OCI-LY7 (cell line): ENCODE measurements at regions not wholly inside any gene's neighbourhood (a gene's known extent, or its start where the extent isn't known, plus 50 kb on each side); places are given as distances from the start of the nearest gene placed in this dataset.

Experiments
- BruUV-seq: library from RNA; stranded (reverse); fragments of 400-500 nt; replicated peaks from 2 replicates; lab custom pipeline; 2021; lab: Mats Ljungman, UMichigan
- CTCF ChIA-PET: fragments of 300-600 bp; sonication (Branson Sonifier 250); formaldehyde crosslinking; loops from one replicate; lab custom pipeline; 2022; ENCODE audit warnings: antibody characterized with exemption; ENCODE audit not compliant: unreplicated experiment; lab: Charles Lee
- POLR2A ChIA-PET: fragments of 300-600 bp; sonication (Branson Sonifier 250); formaldehyde crosslinking; loops from one replicate; lab custom pipeline; 2022; ENCODE audit warnings: antibody characterized with exemption; lab: Charles Lee
- DNase-seq: peaks from one replicate; pipeline ENCODE4 v3.0.0-alpha.2; 2015; ENCODE audit warnings: low spot score
- H2AFZ ChIP-seq: fragments of 200-600 bp; sonication (generic), shearing (Covaris generic); 2 replicates; pipeline ENCODE4 v1.6.1; 2014; ENCODE audit warnings: mild to moderate bottlenecking, antibody characterized with exemption, low read length, moderate library complexity
- H3K27ac ChIP-seq: fragments of 200-600 bp; sonication (generic); 2 replicates; pipeline ENCODE4 v1.5.1; 2014; ENCODE audit warnings: mixed run types, low read depth, mild to moderate bottlenecking, moderate library complexity, low read length, inconsistent platforms; ENCODE audit not compliant: poor library complexity, severe bottlenecking
- H3K36me3 ChIP-seq: fragments of 200-600 bp; sonication (generic); 2 replicates; pipeline ENCODE4 v1.6.1; 2014; ENCODE audit warnings: mild to moderate bottlenecking, antibody characterized with exemption, low read length, moderate library complexity, mixed read lengths; ENCODE audit not compliant: insufficient read depth
- H3K4me1 ChIP-seq: fragments of 200-600 bp; sonication (generic); 2 replicates; pipeline ENCODE4 v1.5.1; 2014; ENCODE audit warnings: mild to moderate bottlenecking, low read length; ENCODE audit not compliant: insufficient read depth, poor library complexity, severe bottlenecking
- H3K4me2 ChIP-seq: fragments of 200-600 bp; sonication (generic); 2 replicates; pipeline ENCODE4 v1.6.1; 2014; ENCODE audit warnings: mild to moderate bottlenecking, low read length
- H3K4me3 ChIP-seq: fragments of 200-600 bp; sonication (generic); 2 replicates; pipeline ENCODE4 v1.5.1; 2014; ENCODE audit warnings: mild to moderate bottlenecking, low read depth, low read length; ENCODE audit not compliant: poor library complexity, severe bottlenecking
- H3K79me2 ChIP-seq: fragments of 200-600 bp; sonication (generic); 2 replicates; pipeline ENCODE4 v1.6.1; 2016; ENCODE audit warnings: low read depth, mild to moderate bottlenecking, low read length, moderate library complexity, mixed read lengths; ENCODE audit not compliant: insufficient read depth
- H3K9me2 ChIP-seq: fragments of 200-600 bp; sonication (generic); 2 replicates; pipeline ENCODE4 v1.6.1; 2016; ENCODE audit warnings: mild to moderate bottlenecking, low read length, mixed read lengths; ENCODE audit not compliant: insufficient read depth
- H3K9me3 ChIP-seq: fragments of 200-600 bp; sonication (generic); 2 replicates; pipeline ENCODE4 v1.6.1; 2014; ENCODE audit warnings: mild to moderate bottlenecking, mixed run types, low read length, mixed read lengths
- H4K20me1 ChIP-seq: fragments of 200-600 bp; sonication (generic); 2 replicates; pipeline ENCODE4 v1.6.1; 2014; ENCODE audit warnings: mild to moderate bottlenecking, antibody characterized with exemption, low read length, moderate library complexity, mixed read lengths; ENCODE audit not compliant: insufficient read depth
- CTCF ChIP-seq: fragments of 200-600 bp; sonication (generic); conservative IDR thresholded peaks from 2 replicates; pipeline ENCODE4 v1.5.1; 2014; ENCODE audit warnings: mild to moderate bottlenecking, antibody characterized with exemption, low read length, moderate library complexity, mixed read lengths
- EZH2phosphoT487 ChIP-seq: fragments of 200-600 bp; sonication (generic); IDR thresholded peaks from 2 replicates; pipeline ENCODE4 v1.6.1; 2018; ENCODE audit warnings: low read depth, borderline replicate concordance, mild to moderate bottlenecking, mixed run types, antibody characterized with exemption, low read length, moderate library complexity, mixed read lengths
- intact Hi-C: fragments of 100-400 bp; cut with micrococcal nuclease; formaldehyde crosslinking; loops from one replicate; pipeline ENCODE4 v1.10.0; 2022; ENCODE audit not compliant: unreplicated experiment

GRCh38 chr3:69441040-69441439 is 55.2 kb upstream of the FRMD4B start:
- Histone ChIP-seq H3K9me3 (no peaks in the 10 kb centered on the region), H3K36me3 (no peaks in the 10 kb centered on the region), H2AFZ (no peak overlapping the region), H3K27ac (no peak overlapping the region), H3K79me2 (no peaks in the 10 kb centered on the region), H3K4me3 (no peak overlapping the region), H3K4me1 (no peaks in the 10 kb centered on the region), H3K4me2 (no peak overlapping the region), H3K9me2 (no peaks in the 10 kb centered on the region), H4K20me1 (no peaks in the 10 kb centered on the region)
- no peak for TF ChIP-seq EZH2phosphoT487
- no peak for TF ChIP-seq CTCF
- BruUV-seq = no TSS peak
- intact Hi-C loops = no loop called here
- CTCF ChIA-PET = no interaction called here
- no peak for DNase-seq
- POLR2A ChIA-PET = interaction anchor here (0.9 kb wide), 1 partner anchor 17 kb away, joined by 3 read pairs; no protein-coding TSS in a partner anchor

DNA sequence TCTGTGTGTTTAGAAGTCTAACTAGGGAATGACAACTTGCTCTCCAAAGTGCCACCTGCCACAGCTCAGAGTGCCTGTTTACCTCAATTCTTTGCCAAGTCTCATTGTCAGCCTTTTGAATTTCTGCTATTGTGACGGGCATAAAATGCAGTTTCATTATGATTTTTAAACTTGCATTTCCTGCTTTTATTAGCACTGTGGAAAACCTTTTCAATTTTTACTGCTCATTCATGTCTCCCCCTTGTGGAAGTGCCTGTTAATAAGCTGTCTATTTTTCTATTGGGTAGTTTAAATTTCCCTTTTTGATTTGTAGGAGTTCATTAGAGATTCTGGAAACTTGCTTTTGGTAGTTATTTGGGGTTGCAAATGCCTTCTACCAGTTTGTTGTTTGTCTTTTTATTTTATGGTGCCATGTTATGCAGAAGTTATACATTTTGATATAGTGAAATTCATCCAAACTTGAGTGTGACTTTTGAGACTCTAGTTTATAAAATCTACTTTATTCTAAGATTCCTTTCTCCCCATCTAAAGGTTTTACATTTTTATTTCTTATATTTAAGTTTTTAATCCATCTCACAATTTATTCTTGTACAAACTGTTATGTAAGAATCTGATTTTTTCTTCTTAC is 53.9 kb upstream of the FRMD4B start:
- no peaks in the 10 kb centered on the region for H3K9me2 ChIP-seq
- no peaks in the 10 kb centered on the region for H3K9me3 ChIP-seq
- no peaks in the 10 kb centered on the region for H4K20me1 ChIP-seq
- no peak overlapping the region for H3K4me2 ChIP-seq
- no peaks in the 10 kb centered on the region for H3K36me3 ChIP-seq
- no peak overlapping the region for H3K27ac ChIP-seq
- no peak for TF ChIP-seq EZH2phosphoT487
- TF ChIP-seq CTCF = peak; percentile 74
- intact Hi-C loops = no loop called here
- no TSS peak for BruUV-seq
- POLR2A ChIA-PET = interaction anchor here (0.6 to 1.3 kb wide), 2 partner anchors 12 to 340 kb away, joined by 3 to 4 read pairs; no protein-coding TSS in a partner anchor
- CTCF ChIA-PET = no interaction called here
- H3K4me1 ChIP-seq = no peaks in the 10 kb centered on the region
- no peak overlapping the region for H3K4me3 ChIP-seq
- H3K79me2 ChIP-seq = no peaks in the 10 kb centered on the region
- H2AFZ ChIP-seq = peak overlapping the region; percentile 58
- DNase-seq = peak; percentile 25

DNA sequence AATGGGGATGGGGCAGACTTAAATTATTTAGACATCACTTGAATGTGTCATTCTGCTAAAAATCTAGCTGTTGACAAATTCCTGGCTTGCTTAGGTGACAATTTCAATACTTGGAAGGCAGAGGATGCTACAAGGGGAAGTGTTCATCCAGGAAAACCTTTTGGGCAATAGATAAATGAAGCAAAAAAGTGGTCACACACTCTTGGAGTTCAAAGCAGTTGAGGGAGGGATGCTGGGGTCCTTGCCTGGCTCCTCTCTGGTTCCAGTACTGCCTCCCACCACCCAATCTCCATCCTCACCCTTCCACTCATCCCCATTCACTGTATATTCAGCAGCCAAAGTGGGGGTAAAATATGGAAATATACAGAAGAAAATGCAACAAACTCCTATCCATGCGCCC is 52.6 kb upstream of the FRMD4B start:
- no peak for TF ChIP-seq EZH2phosphoT487
- TF ChIP-seq CTCF = no peak
- Histone ChIP-seq H3K27ac (no peak overlapping the region), H3K9me3 (no peaks in the 10 kb centered on the region), H3K4me2 (no peak overlapping the region), H3K79me2 (no peaks in the 10 kb centered on the region), H2AFZ (no peak overlapping the region; the same call in 1 of the 2 replicates), H4K20me1 (no peaks in the 10 kb centered on the region), H3K4me3 (no peak overlapping the region), H3K9me2 (no peaks in the 10 kb centered on the region), H3K36me3 (no peaks in the 10 kb centered on the region), H3K4me1 (no peaks in the 10 kb centered on the region)
- BruUV-seq = no TSS peak
- no peak for DNase-seq
- ChIA-PET CTCF (no interaction called here), POLR2A (no interaction called here)
- intact Hi-C loops = no loop called here
